ENCODE measurements at regions not wholly inside any gene's neighbourhood (a gene's known extent, or its start where the extent isn't known, plus 50 kb on each side); places are given as distances from the start of the nearest gene placed in this dataset.

DNA sequence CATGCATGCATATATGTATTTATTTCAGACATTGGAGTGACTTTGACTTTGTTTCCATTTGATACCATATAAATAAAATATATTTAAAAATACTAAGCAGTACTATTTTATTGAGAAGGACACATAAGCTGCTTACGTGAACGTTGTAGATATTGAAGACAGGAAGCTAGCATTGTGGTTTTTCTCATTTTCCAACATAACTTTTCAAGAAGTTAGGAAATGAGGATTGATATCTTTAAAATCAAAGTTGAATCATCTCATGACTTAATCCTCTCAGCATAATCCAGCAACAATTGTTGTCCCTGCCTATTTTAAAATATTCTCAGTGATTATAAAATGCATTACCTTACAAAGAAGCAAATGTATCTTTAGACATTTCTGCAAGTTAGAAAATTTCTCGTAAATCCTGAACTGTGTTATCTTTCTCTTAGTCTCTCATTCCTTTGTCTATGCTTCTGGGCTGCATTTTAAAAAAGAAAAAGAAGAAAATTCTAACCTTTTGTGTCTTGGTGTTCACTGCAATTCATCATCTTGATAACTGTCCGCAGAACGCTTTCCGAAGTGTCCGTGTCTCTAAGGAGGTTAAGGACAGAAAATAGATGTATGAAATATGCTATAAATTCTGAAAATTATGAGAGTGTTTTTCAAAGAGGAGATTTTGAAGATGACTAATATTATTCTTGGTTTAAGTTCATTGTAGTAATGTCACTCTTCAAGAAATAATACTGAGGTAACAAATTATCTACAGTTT lies 1089.9 kb upstream of the CDH6 start:
- TF ChIP-seq CTCF (IDR thresholded peaks at IDR 0.05) (no peak), POLR2AphosphoS5 (IDR thresholded peaks at IDR 0.05) (no peak)
